Neural progenitor cell (in vitro differentiated cells): ENCODE measurements at regions not wholly inside any gene's neighbourhood (a gene's known extent, or its start where the extent isn't known, plus 50 kb on each side); places are given as distances from the start of the nearest gene placed in this dataset.
A peak's percentile ranks its signal among the peaks of the same experiment; 100 is the strongest.

Source experiments
- DNase-seq: peaks from one replicate; pipeline ENCODE4 v3.0.0-alpha.2; 2016; ENCODE audit warnings: low spot score
- H2AFZ ChIP-seq: fragments of 200-600 bp; sonication (generic); replicated peaks from 2 replicates; pipeline ENCODE4 v1.6.1; 2016; ENCODE audit warnings: antibody characterized with exemption
- H3F3A ChIP-seq: fragments of 200-600 bp; sonication (generic); 2 replicates; pipeline ENCODE4 v1.6.1; 2016; ENCODE audit warnings: antibody characterized with exemption, low read depth
- H3K27ac ChIP-seq: fragments of 200-600 bp; sonication (generic); 2 replicates; pipeline ENCODE4 v1.5.1; 2016; ENCODE audit warnings: mild to moderate bottlenecking
- H3K27me3 ChIP-seq: fragments of 200-600 bp; sonication (generic); 2 replicates; pipeline ENCODE4 v1.6.1; 2016; ENCODE audit warnings: mild to moderate bottlenecking, moderate library complexity
- H3K36me3 ChIP-seq: fragments of 200-600 bp; sonication (generic); 2 replicates; pipeline ENCODE4 v1.5.1; 2016
- H3K4me1 ChIP-seq: fragments of 200-600 bp; sonication (generic); 2 replicates; pipeline ENCODE4 v1.6.1; 2016; ENCODE audit warnings: mixed run types
- H3K4me2 ChIP-seq: fragments of 200-600 bp; sonication (generic); 2 replicates; pipeline ENCODE4 v1.6.1; 2016
- H3K4me3 ChIP-seq: fragments of 200-600 bp; sonication (generic); 2 replicates; pipeline ENCODE4 v1.5.1; 2016
- H3K79me2 ChIP-seq: fragments of 200-600 bp; sonication (generic); 2 replicates; pipeline ENCODE4 v1.6.1; 2016; ENCODE audit warnings: low read depth
- H3K9ac ChIP-seq: fragments of 200-600 bp; sonication (generic); 2 replicates; pipeline ENCODE4 v1.6.1; 2016
- H3K9me3 ChIP-seq: fragments of 200-600 bp; sonication (generic); 2 replicates; pipeline ENCODE4 v1.5.1; 2016; ENCODE audit warnings: low read depth
- H4K20me1 ChIP-seq: fragments of 200-600 bp; sonication (generic); 2 replicates; pipeline ENCODE4 v1.6.1; 2016; ENCODE audit warnings: low read depth
- H3K27ac Mint-ChIP-seq: 3 replicates; pipeline ENCODE4 v1.8.0; 2021; ENCODE audit warnings: mixed read lengths
- H3K27me3 Mint-ChIP-seq: 2 replicates; pipeline ENCODE4 v1.8.0; 2022; ENCODE audit warnings: low read depth, mild to moderate bottlenecking, inconsistent platforms, moderate library complexity, mixed read lengths; ENCODE audit not compliant: insufficient read depth
- H3K36me3 Mint-ChIP-seq: 3 replicates; pipeline ENCODE4 v1.8.0; 2021; ENCODE audit warnings: mixed read lengths
- H3K4me1 Mint-ChIP-seq: 3 replicates; pipeline ENCODE4 v1.8.0; 2021; ENCODE audit warnings: mixed read lengths
- H3K4me3 Mint-ChIP-seq: 3 replicates; pipeline ENCODE4 v1.8.0; 2021; ENCODE audit warnings: mild to moderate bottlenecking, moderate library complexity, mixed read lengths
- H3K9me3 Mint-ChIP-seq: 3 replicates; pipeline ENCODE4 v1.8.0; 2020; ENCODE audit warnings: mixed read lengths
- CTCF ChIP-seq: fragments of 200-600 bp; sonication (generic); IDR thresholded peaks from 2 replicates; pipeline ENCODE4 v1.5.1; 2017; ENCODE audit warnings: antibody characterized with exemption, mild to moderate bottlenecking
- EZH2 ChIP-seq: fragments of 200-600 bp; sonication (generic); IDR thresholded peaks from 2 replicates; pipeline ENCODE4 v1.6.1; 2017; ENCODE audit warnings: antibody characterized with exemption, mild to moderate bottlenecking, moderate library complexity
- EZH2phosphoT487 ChIP-seq: fragments of 200-600 bp; sonication (generic); IDR thresholded peaks from 2 replicates; pipeline ENCODE4 v1.6.1; 2017; ENCODE audit warnings: antibody characterized with exemption

GRCh38 chr6:92297101-92297500 lies 1122.3 kb downstream of the EPHA7 start:
- Histone ChIP-seq H2AFZ (no peak overlapping the region), H3K4me2 (no peak overlapping the region), H4K20me1 (no peaks in the 10 kb centered on the region), H3K4me3 (no peak overlapping the region), H3K27ac (no peak overlapping the region), H3K9me3 (no peaks in the 10 kb centered on the region), H3K4me1 (no peaks in the 10 kb centered on the region), H3K9ac (no peak overlapping the region), H3K36me3 (no peaks in the 10 kb centered on the region), H3F3A (no peaks in the 10 kb centered on the region), H3K27me3 (no peaks in the 10 kb centered on the region), H3K79me2 (no peaks in the 10 kb centered on the region)
- no peak overlapping the region for H3K4me3 Mint-ChIP-seq
- H3K27me3 Mint-ChIP-seq, result no peaks in the 10 kb centered on the region
- H3K9me3 Mint-ChIP-seq, result no peaks in the 10 kb centered on the region
- no peaks in the 10 kb centered on the region for H3K36me3 Mint-ChIP-seq
- DNase-seq, result no peak
- TF ChIP-seq EZH2, result no peak
- no peak for TF ChIP-seq CTCF
- TF ChIP-seq EZH2phosphoT487, result no peak
- no peak overlapping the region for H3K27ac Mint-ChIP-seq
- no peaks in the 10 kb centered on the region for H3K4me1 Mint-ChIP-seq

GRCh38 chr6:92292067-92292466 lies 1127.3 kb downstream of the EPHA7 start:
- Histone ChIP-seq H3K79me2 (no peaks in the 10 kb centered on the region), H3K36me3 (no peaks in the 10 kb centered on the region), H3K4me2 (no peak overlapping the region), H4K20me1 (no peaks in the 10 kb centered on the region), H3K9ac (no peak overlapping the region), H3K27me3 (no peaks in the 10 kb centered on the region), H3K4me1 (no peaks in the 10 kb centered on the region), H3K9me3 (no peaks in the 10 kb centered on the region), H3F3A (no peaks in the 10 kb centered on the region), H3K4me3 (no peak overlapping the region), H3K27ac (no peak overlapping the region), H2AFZ (no peak overlapping the region)
- Mint-ChIP-seq H3K27ac (no peak overlapping the region), H3K4me1 (no peaks in the 10 kb centered on the region), H3K36me3 (no peaks in the 10 kb centered on the region), H3K9me3 (no peaks in the 10 kb centered on the region), H3K4me3 (no peak overlapping the region), H3K27me3 (peaks cover 3% of the 10 kb centered on the region)
- peak; percentile 5 for DNase-seq
- TF ChIP-seq EZH2phosphoT487 (no peak), CTCF (no peak), EZH2 (no peak)

- H3K9ac ChIP-seq, result no peak overlapping the region
- H3K36me3 ChIP-seq, result no peaks in the 10 kb centered on the region
- no peaks in the 10 kb centered on the region for H3K79me2 ChIP-seq
- H3K36me3 Mint-ChIP-seq, result no peaks in the 10 kb centered on the region
- H3K4me1 ChIP-seq, result no peaks in the 10 kb centered on the region
- no peaks in the 10 kb centered on the region for H4K20me1 ChIP-seq
- no peak overlapping the region for H3K4me3 ChIP-seq
- H2AFZ ChIP-seq, result no peak overlapping the region
- DNase-seq, result no peak
- H3F3A ChIP-seq, result no peaks in the 10 kb centered on the region
- H3K9me3 ChIP-seq, result no peaks in the 10 kb centered on the region
- peaks cover 3% of the 10 kb centered on the region for H3K27me3 Mint-ChIP-seq
- H3K27me3 ChIP-seq, result no peaks in the 10 kb centered on the region
- H3K4me1 Mint-ChIP-seq, result no peaks in the 10 kb centered on the region
- no peak overlapping the region for H3K27ac ChIP-seq
- no peaks in the 10 kb centered on the region for H3K9me3 Mint-ChIP-seq
- no peak overlapping the region for H3K4me2 ChIP-seq
- H3K27ac Mint-ChIP-seq, result no peak overlapping the region
- no peak overlapping the region for H3K4me3 Mint-ChIP-seq
- TF ChIP-seq EZH2phosphoT487 (no peak), EZH2 (no peak), CTCF (no peak)
Measured at GRCh38 chr6:92289831-92290230, 1129.5 kb downstream of the EPHA7 start.

- H3K36me3 Mint-ChIP-seq, result no peaks in the 10 kb centered on the region
- H3K9me3 ChIP-seq, result no peaks in the 10 kb centered on the region
- no peaks in the 10 kb centered on the region for H3K36me3 ChIP-seq
- peak overlapping the region; percentile 38 for H2AFZ ChIP-seq
- no peak overlapping the region for H3K27ac ChIP-seq
- TF ChIP-seq CTCF (no peak), EZH2 (no peak)
- H3K9ac ChIP-seq, result no peak overlapping the region
- H4K20me1 ChIP-seq, result no peaks in the 10 kb centered on the region
- no peaks in the 10 kb centered on the region for H3K27me3 Mint-ChIP-seq
- no peak overlapping the region for H3K4me2 ChIP-seq
- H3K27me3 ChIP-seq, result no peaks in the 10 kb centered on the region
- no peaks in the 10 kb centered on the region for H3K79me2 ChIP-seq
- no peaks in the 10 kb centered on the region for H3F3A ChIP-seq
- no peak overlapping the region for H3K27ac Mint-ChIP-seq
- H3K9me3 Mint-ChIP-seq, result no peaks in the 10 kb centered on the region
- no peaks in the 10 kb centered on the region for H3K4me1 Mint-ChIP-seq
- no peak overlapping the region for H3K4me3 ChIP-seq
- no peak overlapping the region for H3K4me3 Mint-ChIP-seq
- H3K4me1 ChIP-seq, result no peaks in the 10 kb centered on the region
- DNase-seq, result no peak
Measured at GRCh38 chr6:92281571-92282076, 1137.7 kb downstream of the EPHA7 start.
